Skeletal muscle tissue (tissue), 3 donors: ENCODE measurements at regions not wholly inside any gene's neighbourhood (a gene's known extent, or its start where the extent isn't known, plus 50 kb on each side); places are given as distances from the start of the nearest gene placed in this dataset.
"Not testable (repeated sequence)": the region's sequence is repeated elsewhere in the genome, so short reads cannot be mapped to it uniquely, and the experiment has no call there.

Experiments used
- H3K27ac ChIP-seq: one replicate; pipeline ENCODE4 v1.7.0; 2013; ENCODE audit warnings: mild to moderate bottlenecking, low read depth, low read length, inconsistent platforms
- H3K27me3 ChIP-seq, 3 donors: one replicate each; pipeline ENCODE4 v1.7.0; 2013; ENCODE audit warnings: low read length in 3 of 3; ENCODE audit not compliant: control insufficient read depth in 3 of 3, insufficient read depth in 3 of 3
- H3K36me3 ChIP-seq, 3 donors: one replicate each; pipeline ENCODE4 v1.7.0; 2013; ENCODE audit warnings: low read length in 3 of 3; ENCODE audit not compliant: control insufficient read depth in 3 of 3, insufficient read depth in 3 of 3
- H3K4me1 ChIP-seq, 3 donors: one replicate each; pipeline ENCODE4 v1.7.0; 2013; ENCODE audit warnings: low read length in 3 of 3, mild to moderate bottlenecking in 3 of 3; ENCODE audit not compliant: control insufficient read depth in 3 of 3, insufficient read depth in 3 of 3
- H3K4me3 ChIP-seq, 3 donors: one replicate each; pipeline ENCODE4 v1.7.0; 2013; ENCODE audit warnings: low read length in 3 of 3
- H3K9ac ChIP-seq, 3 donors: one replicate each; pipeline ENCODE4 v1.7.0; 2013; ENCODE audit warnings: low read length in 3 of 3, mild to moderate bottlenecking in 3 of 3, moderate library complexity in 2 of 3, low read depth in 1 of 3
- H3K9me3 ChIP-seq, 3 donors: one replicate each; pipeline ENCODE4 v1.7.0; 2013; ENCODE audit warnings: low read length in 3 of 3; ENCODE audit not compliant: control insufficient read depth in 3 of 3
- donor health status: Osteomylitis.

- H3K9ac ChIP-seq, result no peak overlapping the region
- H3K4me3 ChIP-seq, result no peak overlapping the region
- no peak overlapping the region for H3K27ac ChIP-seq
- peaks cover 0 to 3% (median 0%) of the 10 kb centered on the region in 3 donors for H3K9me3 ChIP-seq
- H3K27me3 ChIP-seq, result no peaks in the 10 kb centered on the region
- no peaks in the 10 kb centered on the region for H3K4me1 ChIP-seq
- H3K36me3 ChIP-seq, result no peaks in the 10 kb centered on the region
Observed at GRCh38 chr1:198959032-198959431, 320.2 kb downstream of the PTPRC start.

GRCh38 chr1:198959676-198960075 lies 320.8 kb downstream of the PTPRC start:
- Histone ChIP-seq H3K9me3 (no peaks in the 10 kb centered on the region), H3K36me3 (no peaks in the 10 kb centered on the region), H3K27ac (no peak overlapping the region), H3K4me1 (no peaks in the 10 kb centered on the region), H3K9ac (no peak overlapping the region), H3K27me3 (no peaks in the 10 kb centered on the region), H3K4me3 (no peak overlapping the region)

- not testable (repeated sequence) for H3K9me3 ChIP-seq, H3K36me3 ChIP-seq, H3K4me1 ChIP-seq, H3K27ac ChIP-seq, H3K4me3 ChIP-seq, H3K9ac ChIP-seq, H3K27me3 ChIP-seq
Observed at GRCh38 chr1:198963796-198964195, 325.0 kb downstream of the PTPRC start.

- H3K27me3 ChIP-seq, result no peaks in the 10 kb centered on the region
- H3K9ac ChIP-seq, result no peak overlapping the region
- H3K36me3 ChIP-seq, result no peaks in the 10 kb centered on the region
- no peaks in the 10 kb centered on the region for H3K9me3 ChIP-seq
- H3K27ac ChIP-seq, result no peak overlapping the region
- no peak overlapping the region for H3K4me3 ChIP-seq
- no peaks in the 10 kb centered on the region for H3K4me1 ChIP-seq
Observed at GRCh38 chr1:198966519-198966918, 327.7 kb downstream of the PTPRC start.

GRCh38 chr1:198967566-198967965 lies 328.7 kb downstream of the PTPRC start:
- H3K27ac ChIP-seq, result no peak overlapping the region
- H3K9me3 ChIP-seq, result no peaks in the 10 kb centered on the region
- H3K36me3 ChIP-seq, result no peaks in the 10 kb centered on the region
- H3K4me3 ChIP-seq, result no peak overlapping the region
- H3K9ac ChIP-seq, result no peak overlapping the region
- H3K27me3 ChIP-seq, result no peaks in the 10 kb centered on the region
- no peaks in the 10 kb centered on the region for H3K4me1 ChIP-seq

GRCh38 chr1:198968866-198969265 lies 330.0 kb downstream of the PTPRC start:
- H3K9me3 ChIP-seq, result no peaks in the 10 kb centered on the region
- no peaks in the 10 kb centered on the region for H3K27me3 ChIP-seq
- H3K4me1 ChIP-seq, result no peaks in the 10 kb centered on the region
- H3K36me3 ChIP-seq, result no peaks in the 10 kb centered on the region
- H3K9ac ChIP-seq, result no peak overlapping the region
- H3K27ac ChIP-seq, result no peak overlapping the region
- no peak overlapping the region for H3K4me3 ChIP-seq

- no peak overlapping the region for H3K27ac ChIP-seq
- H3K9ac ChIP-seq, result no peak overlapping the region
- no peaks in the 10 kb centered on the region for H3K4me1 ChIP-seq
- no peak overlapping the region for H3K4me3 ChIP-seq
- no peaks in the 10 kb centered on the region for H3K36me3 ChIP-seq
- no peaks in the 10 kb centered on the region for H3K9me3 ChIP-seq
- no peaks in the 10 kb centered on the region for H3K27me3 ChIP-seq
Observed at GRCh38 chr1:198969981-198970380, 331.1 kb downstream of the PTPRC start.

- Histone ChIP-seq H3K4me1 (no peaks in the 10 kb centered on the region), H3K4me3 (no peak overlapping the region), H3K9ac (no peak overlapping the region), H3K9me3 (no peaks in the 10 kb centered on the region), H3K36me3 (no peaks in the 10 kb centered on the region), H3K27ac (no peak overlapping the region), H3K27me3 (no peaks in the 10 kb centered on the region)
Observed at GRCh38 chr1:198970916-198971315, 332.1 kb downstream of the PTPRC start.

GRCh38 chr1:198977909-198978308 lies 339.1 kb downstream of the PTPRC start:
- Histone ChIP-seq H3K36me3 (no peaks in the 10 kb centered on the region), H3K4me1 (no peaks in the 10 kb centered on the region), H3K9me3 (no peaks in the 10 kb centered on the region), H3K9ac (no peak overlapping the region), H3K27me3 (no peaks in the 10 kb centered on the region), H3K27ac (no peak overlapping the region), H3K4me3 (no peak overlapping the region)

- no peak overlapping the region for H3K4me3 ChIP-seq
- H3K27ac ChIP-seq, result no peak overlapping the region
- no peaks in the 10 kb centered on the region for H3K36me3 ChIP-seq
- no peaks in the 10 kb centered on the region for H3K9me3 ChIP-seq
- H3K27me3 ChIP-seq, result no peaks in the 10 kb centered on the region
- H3K4me1 ChIP-seq, result no peaks in the 10 kb centered on the region
- no peak overlapping the region for H3K9ac ChIP-seq
Observed at GRCh38 chr1:198978523-198978922, 339.7 kb downstream of the PTPRC start.

- no peaks in the 10 kb centered on the region for H3K9me3 ChIP-seq
- H3K4me3 ChIP-seq, result no peak overlapping the region
- H3K27me3 ChIP-seq, result no peaks in the 10 kb centered on the region
- H3K9ac ChIP-seq, result no peak overlapping the region
- H3K4me1 ChIP-seq, result no peaks in the 10 kb centered on the region
- H3K36me3 ChIP-seq, result no peaks in the 10 kb centered on the region
- H3K27ac ChIP-seq, result no peak overlapping the region
Observed at GRCh38 chr1:198986036-198986435, 347.2 kb downstream of the PTPRC start.
